H54 (cell line): ENCODE measurements at regions not wholly inside any gene's neighbourhood (a gene's known extent, or its start where the extent isn't known, plus 50 kb on each side); places are given as distances from the start of the nearest gene placed in this dataset.

ENCODE experiments used
- DNase-seq: peaks from one replicate; pipeline ENCODE4 v3.0.0; 2011; ENCODE audit warnings: low spot score, mixed read lengths; ENCODE audit not compliant: insufficient read length
- FAIRE-seq: peaks from 3 replicates; lab custom pipeline; 2011; peaks lifted over from hg19 to GRCh38; lab: Jason Lieb, UNC
- POLR2A ChIP-seq: IDR thresholded peaks from 2 replicates; pipeline ENCODE4 v1.6.1; 2011; ENCODE audit warnings: low read depth, mild to moderate bottlenecking, low read length

- no peak for TF ChIP-seq POLR2A
- FAIRE-seq, result no peak
These were observed 137.3 kb upstream of the GOLIM4 start for GRCh38 chr3:168233001-168233400.

GRCh38 chr3:168223085-168223484, 127.4 kb upstream of the GOLIM4 start:
- FAIRE-seq, result no peak
- no peak for TF ChIP-seq POLR2A
- DNase-seq, result no peak

More at GRCh38 chr3:168233001-168233400, 137.3 kb upstream of the GOLIM4 start:
- no peak for DNase-seq

- DNase-seq (no peak), FAIRE-seq (no peak)
- no peak for TF ChIP-seq POLR2A
These were observed 124.8 kb upstream of the GOLIM4 start for GRCh38 chr3:168220556-168220955.

GRCh38 chr3:168219530-168219929, 123.8 kb upstream of the GOLIM4 start:
- DNase-seq, result no peak
- TF ChIP-seq POLR2A, result no peak
- FAIRE-seq, result no peak

- no peak for TF ChIP-seq POLR2A
- no peak for DNase-seq
- FAIRE-seq, result no peak
These were observed 122.9 kb upstream of the GOLIM4 start for GRCh38 chr3:168218600-168218999.

GRCh38 chr3:168216851-168217250, 121.1 kb upstream of the GOLIM4 start:
- no peak for TF ChIP-seq POLR2A
- DNase-seq (no peak), FAIRE-seq (no peak)

- FAIRE-seq (no peak), DNase-seq (no peak)
These were observed 118.2 kb upstream of the GOLIM4 start for GRCh38 chr3:168213920-168214319.

GRCh38 chr3:168212664-168213285, 117.1 kb upstream of the GOLIM4 start:
- no peak for TF ChIP-seq POLR2A
- no peak for DNase-seq
- no peak for FAIRE-seq

More at GRCh38 chr3:168213920-168214319, 118.2 kb upstream of the GOLIM4 start:
- TF ChIP-seq POLR2A, result no peak

- no peak for DNase-seq
- no peak for FAIRE-seq
- TF ChIP-seq POLR2A, result no peak
These were observed 109.7 kb upstream of the GOLIM4 start for GRCh38 chr3:168205451-168205850.

- FAIRE-seq (no peak), DNase-seq (no peak)
- no peak for TF ChIP-seq POLR2A
These were observed 101.4 kb upstream of the GOLIM4 start for GRCh38 chr3:168197162-168197561.

GRCh38 chr3:168191856-168192255, 96.1 kb upstream of the GOLIM4 start:
- no peak for FAIRE-seq

GRCh38 chr3:168187233-168187632, 91.5 kb upstream of the GOLIM4 start:
- FAIRE-seq (no peak), DNase-seq (no peak)
- no peak for TF ChIP-seq POLR2A

More at GRCh38 chr3:168191856-168192255, 96.1 kb upstream of the GOLIM4 start:
- no peak for TF ChIP-seq POLR2A
- no peak for DNase-seq

GRCh38 chr3:168186293-168186983, 90.7 kb upstream of the GOLIM4 start:
- DNase-seq (no peak), FAIRE-seq (no peak)
- no peak for TF ChIP-seq POLR2A

- DNase-seq (no peak), FAIRE-seq (no peak)
- TF ChIP-seq POLR2A, result no peak
These were observed 88.0 kb upstream of the GOLIM4 start for GRCh38 chr3:168183774-168184173.

GRCh38 chr3:168168743-168169142, 73.0 kb upstream of the GOLIM4 start:
- DNase-seq (no peak), FAIRE-seq (no peak)
- TF ChIP-seq POLR2A, result no peak
